HL-60 (cell line): ENCODE measurements at regions not wholly inside any gene's neighbourhood (a gene's known extent, or its start where the extent isn't known, plus 50 kb on each side); places are given as distances from the start of the nearest gene placed in this dataset.

Experiments
- CTCF ChIP-seq: IDR thresholded peaks from one replicate; pipeline ENCODE4 v1.5.1; 2011; ENCODE audit warnings: low read length, control low read depth, inconsistent platforms; ENCODE audit not compliant: insufficient read depth
- GABPA ChIP-seq: IDR thresholded peaks from 2 replicates; pipeline ENCODE4 v1.6.1; 2012; ENCODE audit warnings: low read depth
- POLR2AphosphoS5 ChIP-seq: IDR thresholded peaks from 2 replicates; pipeline ENCODE4 v1.6.1; 2012; ENCODE audit warnings: low read depth
- REST ChIP-seq: IDR thresholded peaks from 2 replicates; pipeline ENCODE4 v1.6.1; 2012; ENCODE audit warnings: low read depth; ENCODE audit not compliant: insufficient replicate concordance
- SPI1 ChIP-seq: IDR thresholded peaks from 2 replicates; pipeline ENCODE4 v1.6.1; 2012; ENCODE audit warnings: low read depth, mild to moderate bottlenecking, borderline replicate concordance

- no peak for TF ChIP-seq CTCF
- no peak for TF ChIP-seq POLR2AphosphoS5
- no peak for TF ChIP-seq REST
- no peak for TF ChIP-seq SPI1
- no peak for TF ChIP-seq GABPA
Measured at GRCh38 chr13:109673477-109673876, 112.9 kb downstream of the IRS2 start.
